HG03460 (cell line): ENCODE measurements at regions not wholly inside any gene's neighbourhood (a gene's known extent, or its start where the extent isn't known, plus 50 kb on each side); places are given as distances from the start of the nearest gene placed in this dataset.

Experiments
- ATAC-seq: cut with Tn5 transposase; IDR thresholded peaks from one replicate; pipeline ENCODE4 v1.9.1; 2021; ENCODE audit not compliant: unreplicated experiment

- ATAC-seq: no peak
Observed at GRCh38 chr16:62254372-62254771, 218.1 kb upstream of the CDH8 start.

GRCh38 chr16:62253966-62254365, 217.7 kb upstream of the CDH8 start:
- ATAC-seq: no peak

GRCh38 chr16:62249069-62249468, 212.8 kb upstream of the CDH8 start:
- ATAC-seq: no peak

- no peak for ATAC-seq
Observed at GRCh38 chr16:62240722-62241121, 204.5 kb upstream of the CDH8 start.

GRCh38 chr16:62225675-62226074, 189.4 kb upstream of the CDH8 start:
- no peak for ATAC-seq

- ATAC-seq: no peak
Observed at GRCh38 chr16:62224646-62225209, 188.5 kb upstream of the CDH8 start.

- ATAC-seq: no peak
Observed at GRCh38 chr16:62216837-62217236, 180.6 kb upstream of the CDH8 start.

GRCh38 chr16:62213763-62214162, 177.5 kb upstream of the CDH8 start:
- ATAC-seq: no peak

GRCh38 chr16:62208934-62209333, 172.7 kb upstream of the CDH8 start:
- no peak for ATAC-seq

GRCh38 chr16:62205459-62205858, 169.2 kb upstream of the CDH8 start:
- ATAC-seq: no peak

- ATAC-seq: no peak
Observed at GRCh38 chr16:62201911-62202310, 165.7 kb upstream of the CDH8 start.

GRCh38 chr16:62194828-62195227, 158.6 kb upstream of the CDH8 start:
- no peak for ATAC-seq

- no peak for ATAC-seq
Observed at GRCh38 chr16:62190426-62190825, 154.2 kb upstream of the CDH8 start.

- no peak for ATAC-seq
Observed at GRCh38 chr16:62177351-62178203, 141.3 kb upstream of the CDH8 start.

- ATAC-seq: no peak
Observed at GRCh38 chr16:62170642-62171041, 134.4 kb upstream of the CDH8 start.

GRCh38 chr16:62167551-62167950, 131.3 kb upstream of the CDH8 start:
- ATAC-seq: no peak

GRCh38 chr16:62157544-62157943, 121.3 kb upstream of the CDH8 start:
- no peak for ATAC-seq

- no peak for ATAC-seq
Observed at GRCh38 chr16:62156971-62157370, 120.7 kb upstream of the CDH8 start.

GRCh38 chr16:62149631-62150030, 113.4 kb upstream of the CDH8 start:
- ATAC-seq: no peak

GRCh38 chr16:62137996-62138395, 101.8 kb upstream of the CDH8 start:
- no peak for ATAC-seq

- ATAC-seq: no peak
Observed at GRCh38 chr16:62135911-62136310, 99.7 kb upstream of the CDH8 start.

- no peak for ATAC-seq
Observed at GRCh38 chr16:62135446-62135845, 99.2 kb upstream of the CDH8 start.

GRCh38 chr16:62130101-62130500, 93.9 kb upstream of the CDH8 start:
- no peak for ATAC-seq
